ENCODE measurements at regions not wholly inside any gene's neighbourhood (a gene's known extent, or its start where the extent isn't known, plus 50 kb on each side); places are given as distances from the start of the nearest gene placed in this dataset.

DNA sequence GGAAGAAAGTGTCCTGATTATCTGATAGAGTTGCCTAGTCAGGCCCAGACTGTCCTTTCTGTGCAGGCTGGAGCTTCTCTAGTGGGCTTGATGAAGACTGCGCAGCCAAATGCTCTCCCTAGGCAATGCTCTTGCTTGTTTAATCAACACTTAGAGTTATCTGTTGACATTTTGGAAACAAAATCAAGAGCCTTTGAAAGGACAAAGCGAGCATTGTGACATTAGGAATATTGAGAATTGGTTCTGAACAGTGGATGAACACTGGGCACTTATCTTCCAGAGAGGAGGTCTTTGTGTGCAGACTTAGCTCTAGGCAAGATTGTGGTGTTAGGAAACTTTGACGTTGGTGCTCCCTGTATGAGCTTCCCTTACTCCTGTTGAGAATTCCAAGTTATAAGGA, 94.5 kb downstream of the DNTTIP2 start:
- Histone ChIP-seq H3K4me3 (no peak overlapping the region), H3K27me3 (replicated peaks; ENCODE audit: insufficient read depth) (no peaks in the 10 kb centered on the region), H3K27ac (no peak overlapping the region), H3K36me3 (no peaks in the 10 kb centered on the region), H3K4me1 (replicated peaks) (no peaks in the 10 kb centered on the region), H3K9me3 (no peaks in the 10 kb centered on the region)
- intact Hi-C loops (cut with DNase I), result no loop called here
- WGBS, result 84% methylated on average over 3 of the region's 3 CpGs
- DNase-seq (ENCODE audit: low spot score), result no peak
- TF ChIP-seq POLR2A (IDR thresholded peaks at IDR 0.05) (no peak), POLR2AphosphoS5 (IDR thresholded peaks at IDR 0.05) (no peak)
- TF ChIP-seq, protein P1, sequence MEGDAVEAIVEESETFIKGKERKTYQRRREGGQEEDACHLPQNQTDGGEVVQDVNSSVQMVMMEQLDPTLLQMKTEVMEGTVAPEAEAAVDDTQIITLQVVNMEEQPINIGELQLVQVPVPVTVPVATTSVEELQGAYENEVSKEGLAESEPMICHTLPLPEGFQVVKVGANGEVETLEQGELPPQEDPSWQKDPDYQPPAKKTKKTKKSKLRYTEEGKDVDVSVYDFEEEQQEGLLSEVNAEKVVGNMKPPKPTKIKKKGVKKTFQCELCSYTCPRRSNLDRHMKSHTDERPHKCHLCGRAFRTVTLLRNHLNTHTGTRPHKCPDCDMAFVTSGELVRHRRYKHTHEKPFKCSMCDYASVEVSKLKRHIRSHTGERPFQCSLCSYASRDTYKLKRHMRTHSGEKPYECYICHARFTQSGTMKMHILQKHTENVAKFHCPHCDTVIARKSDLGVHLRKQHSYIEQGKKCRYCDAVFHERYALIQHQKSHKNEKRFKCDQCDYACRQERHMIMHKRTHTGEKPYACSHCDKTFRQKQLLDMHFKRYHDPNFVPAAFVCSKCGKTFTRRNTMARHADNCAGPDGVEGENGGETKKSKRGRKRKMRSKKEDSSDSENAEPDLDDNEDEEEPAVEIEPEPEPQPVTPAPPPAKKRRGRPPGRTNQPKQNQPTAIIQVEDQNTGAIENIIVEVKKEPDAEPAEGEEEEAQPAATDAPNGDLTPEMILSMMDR (IDR thresholded peaks at IDR 0.05), result no peak

DNA sequence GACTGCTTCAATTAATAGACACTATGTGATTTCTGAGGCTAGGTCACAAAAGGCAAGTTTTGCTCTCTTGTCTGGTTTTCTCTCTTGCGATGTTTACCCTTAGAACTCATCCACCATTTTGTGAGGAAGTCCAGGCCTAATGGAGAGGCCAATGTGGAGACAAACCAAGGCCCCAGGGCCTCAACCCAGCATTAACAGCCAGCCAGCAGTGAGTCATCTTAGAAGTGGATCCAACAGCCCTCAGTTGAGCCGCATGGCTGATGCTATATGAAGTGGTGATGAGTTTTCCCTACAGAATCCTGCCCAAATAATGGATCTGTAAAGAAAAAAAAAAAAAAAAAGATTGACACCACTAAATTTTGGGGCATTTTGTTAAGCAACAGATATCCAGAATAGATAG, 95.1 kb downstream of the DNTTIP2 start:
- WGBS, result 100% methylated on average over 2 of the region's 2 CpGs
- intact Hi-C loops (cut with DNase I), result no loop called here
- DNase-seq (ENCODE audit: low spot score), result no peak

DNA sequence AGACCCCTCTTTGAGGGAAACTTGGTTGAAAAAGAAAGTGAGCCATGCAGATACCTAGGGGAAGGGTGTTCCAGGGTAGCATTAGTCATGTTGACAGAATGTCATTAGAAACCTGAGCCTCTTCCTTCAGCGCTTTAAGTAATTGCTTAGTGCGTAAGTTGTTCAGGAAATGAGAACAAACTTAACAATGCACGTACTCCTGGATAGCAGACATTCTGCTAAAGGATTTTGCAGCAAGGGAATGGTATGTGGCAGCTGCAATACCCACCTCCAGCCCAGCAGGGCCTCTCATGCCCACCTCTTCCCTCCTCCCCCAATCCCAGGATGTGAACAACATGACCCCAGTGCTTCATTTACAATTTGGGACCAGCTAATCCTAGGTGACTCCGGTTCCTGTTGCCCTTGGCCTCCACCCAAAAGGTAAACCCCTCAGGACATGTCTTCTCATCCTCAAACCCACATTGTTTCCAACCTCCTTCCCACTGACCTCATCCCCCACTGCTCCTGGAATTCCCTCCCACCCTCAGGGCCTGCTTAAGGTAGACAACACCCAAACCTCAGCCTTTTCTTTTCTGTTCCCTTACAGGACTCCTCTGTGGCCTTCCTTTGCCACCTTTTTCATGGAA, 98.0 kb upstream of the BCAR3 start:
- H3K27ac ChIP-seq, result no peak overlapping the region
- no peak for DNase-seq (ENCODE audit: low spot score)
- no peaks in the 10 kb centered on the region for H3K36me3 ChIP-seq
- 76% methylated on average over 4 of the region's 4 CpGs for WGBS
- H3K27me3 ChIP-seq (replicated peaks; ENCODE audit: insufficient read depth), result no peaks in the 10 kb centered on the region
- TF ChIP-seq POLR2A (IDR thresholded peaks at IDR 0.05) (no peak), POLR2AphosphoS5 (IDR thresholded peaks at IDR 0.05) (no peak)
- TF ChIP-seq, protein P1 (IDR thresholded peaks at IDR 0.05), result no peak
- no peaks in the 10 kb centered on the region for H3K4me1 ChIP-seq (replicated peaks)
- H3K9me3 ChIP-seq, result no peaks in the 10 kb centered on the region
- intact Hi-C loops (cut with DNase I), result no loop called here
- no peak overlapping the region for H3K4me3 ChIP-seq

More for the DNA sequence above, 95.1 kb downstream of the DNTTIP2 start:
- no peaks in the 10 kb centered on the region for H3K9me3 ChIP-seq
- H3K27ac ChIP-seq, result no peak overlapping the region
- H3K4me1 ChIP-seq (replicated peaks), result no peaks in the 10 kb centered on the region
- no peaks in the 10 kb centered on the region for H3K27me3 ChIP-seq (replicated peaks; ENCODE audit: insufficient read depth)
- no peaks in the 10 kb centered on the region for H3K36me3 ChIP-seq
- no peak overlapping the region for H3K4me3 ChIP-seq
- TF ChIP-seq POLR2A (IDR thresholded peaks at IDR 0.05) (no peak), POLR2AphosphoS5 (IDR thresholded peaks at IDR 0.05) (no peak)
- TF ChIP-seq, protein P1 (IDR thresholded peaks at IDR 0.05), result no peak

DNA sequence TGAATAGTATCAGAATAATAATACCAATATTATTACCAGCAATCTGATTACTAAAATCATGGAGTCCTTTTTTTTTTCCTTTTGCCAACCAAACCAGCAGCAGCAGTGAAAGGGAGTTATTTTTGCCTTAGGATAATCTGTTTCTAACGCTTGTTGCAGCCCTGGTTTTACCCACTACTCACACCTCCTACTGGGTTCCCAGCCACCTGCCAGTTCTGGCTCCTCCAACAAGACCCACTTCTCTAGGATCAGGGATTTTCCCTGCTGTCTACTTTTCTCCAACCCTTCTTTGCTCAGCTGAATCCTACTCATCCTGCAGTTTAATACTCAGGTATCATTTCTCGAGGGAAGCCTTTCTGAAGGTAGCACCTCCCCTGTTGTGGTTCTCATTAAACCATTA, 96.8 kb upstream of the BCAR3 start:
- TF ChIP-seq POLR2AphosphoS5 (IDR thresholded peaks at IDR 0.05) (no peak), POLR2A (IDR thresholded peaks at IDR 0.05) (no peak)
- TF ChIP-seq, protein P1 (IDR thresholded peaks at IDR 0.05), result no peak
- Histone ChIP-seq H3K4me3 (no peak overlapping the region), H3K27ac (no peak overlapping the region), H3K9me3 (no peaks in the 10 kb centered on the region), H3K4me1 (replicated peaks) (no peaks in the 10 kb centered on the region), H3K36me3 (no peaks in the 10 kb centered on the region), H3K27me3 (replicated peaks; ENCODE audit: insufficient read depth) (no peaks in the 10 kb centered on the region)
- intact Hi-C loops (cut with DNase I), result no loop called here
- WGBS, result 95% methylated on average over 2 of the region's 2 CpGs
- DNase-seq (ENCODE audit: low spot score), result no peak

DNA sequence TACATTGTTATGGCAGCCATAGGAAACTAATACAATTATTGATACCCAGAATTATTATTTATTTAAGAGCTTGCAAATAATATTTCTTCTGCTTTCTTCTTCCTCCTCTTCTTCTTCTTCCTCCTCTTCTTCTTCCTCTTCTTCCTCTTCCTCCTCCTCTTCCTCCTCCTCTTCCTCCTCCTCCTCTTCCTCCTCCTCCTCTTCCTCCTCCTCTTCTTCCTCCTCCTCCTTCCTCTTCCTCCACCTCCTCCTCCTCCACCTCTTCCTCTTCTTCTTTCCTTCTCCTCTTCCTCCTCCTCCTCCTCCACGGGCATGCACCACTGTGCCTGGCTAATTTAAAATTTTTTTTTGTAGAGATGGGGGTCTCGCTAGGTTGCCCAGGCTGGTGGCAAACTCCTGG, 95.6 kb upstream of the BCAR3 start:
- Histone ChIP-seq H3K27me3 (replicated peaks; ENCODE audit: insufficient read depth) (no peaks in the 10 kb centered on the region), H3K4me3 (no peak overlapping the region), H3K27ac (no peak overlapping the region), H3K4me1 (replicated peaks) (no peaks in the 10 kb centered on the region), H3K36me3 (no peaks in the 10 kb centered on the region), H3K9me3 (no peaks in the 10 kb centered on the region)
- TF ChIP-seq, protein P1 (IDR thresholded peaks at IDR 0.05), result no peak
- TF ChIP-seq POLR2A (IDR thresholded peaks at IDR 0.05) (no peak), POLR2AphosphoS5 (IDR thresholded peaks at IDR 0.05) (no peak)
- intact Hi-C loops (cut with DNase I), result no loop called here
- no peak for DNase-seq (ENCODE audit: low spot score)
- WGBS, result 96% methylated on average over 2 of the region's 2 CpGs
